BLaER1 treated with 17β-estradiol and CSF1 and Interleukin-3, amounts not matched to agents 10 nM and 100 nM (cell line): ENCODE measurements at regions not wholly inside any gene's neighbourhood (a gene's known extent, or its start where the extent isn't known, plus 50 kb on each side); places are given as distances from the start of the nearest gene placed in this dataset.
A peak's percentile ranks its signal among the peaks of the same experiment; 100 is the strongest.

ENCODE experiments used
- H3K27ac ChIP-seq, 11 experiments: shearing (Covaris generic); formaldehyde crosslinking; 2 replicates each; pipeline ENCODE4 v1.8.1; 2022
- H3K27me3 ChIP-seq, 11 experiments: shearing (Covaris generic); formaldehyde crosslinking; 2 replicates each; pipeline ENCODE4 v1.8.1; 2022
- H3K36me3 ChIP-seq, 11 experiments: shearing (Covaris generic); formaldehyde crosslinking; 2 replicates each; pipeline ENCODE4 v1.8.1; 2022
- H3K4me1 ChIP-seq, 10 experiments: shearing (Covaris generic); formaldehyde crosslinking; 2 replicates each; pipeline ENCODE4 v1.8.1; 2022
- H3K4me2 ChIP-seq, 11 experiments: shearing (Covaris generic); formaldehyde crosslinking; 2 replicates each; pipeline ENCODE4 v1.8.1; 2022
- H3K4me3 ChIP-seq, 10 experiments: shearing (Covaris generic); formaldehyde crosslinking; 2 replicates each; pipeline ENCODE4 v1.8.1; 2022
- H3K9ac ChIP-seq, 11 experiments: shearing (Covaris generic); formaldehyde crosslinking; 2 replicates each; pipeline ENCODE4 v1.8.1; 2022
- H3K9me3 ChIP-seq, 11 experiments: shearing (Covaris generic); formaldehyde crosslinking; replicated peaks in 1 of 11; 2 replicates each; pipeline ENCODE4 v1.8.1; 2022
- H4K20me1 ChIP-seq, 11 experiments: shearing (Covaris generic); formaldehyde crosslinking; 2 replicates each; pipeline ENCODE4 v1.8.1; 2022
- Cebpa-rat ChIP-seq, 11 experiments: shearing (Covaris generic); IDR thresholded peaks; 2 replicates each; pipeline ENCODE4 v1.8.1; 2022

DNA sequence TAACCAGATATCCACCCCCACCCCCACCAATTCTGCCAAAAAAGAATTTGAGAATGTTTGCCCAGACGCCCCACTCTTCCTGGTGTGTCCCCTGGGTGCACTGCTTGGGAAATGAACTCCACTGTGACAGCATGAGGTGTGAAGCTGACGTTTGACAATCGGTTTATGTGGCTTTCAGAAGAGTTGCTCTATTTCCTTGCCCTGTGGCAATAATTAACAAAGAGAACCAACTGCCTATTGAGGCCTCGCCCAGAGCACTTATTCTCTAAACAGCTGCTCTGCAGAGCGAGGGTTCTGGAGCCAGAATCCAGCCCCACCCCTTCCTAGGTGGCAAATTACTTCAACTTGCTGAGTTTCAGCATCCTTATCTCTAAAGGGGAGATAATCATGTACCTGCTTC lies 115.8 kb upstream of the SIX3 start:
- peaks cover 0 to 43% (median 36%) of the 10 kb centered on the region in 10 experiments; a peak in 17 of 20 replicates for H3K4me1 ChIP-seq
- H3K27me3 ChIP-seq, result no peaks in the 10 kb centered on the region
- peak overlapping the region in 10 of 11 experiments; percentile 4 to 83 (median 68); a peak in 17 of 22 replicates for H3K4me2 ChIP-seq
- H4K20me1 ChIP-seq, result no peaks in the 10 kb centered on the region
- H3K27ac ChIP-seq, result peak overlapping the region in 6 of 11 experiments; percentile 47 to 83 (median 76); a peak in 12 of 22 replicates
- H3K4me3 ChIP-seq, result no peak overlapping the region
- no peaks in the 10 kb centered on the region for H3K36me3 ChIP-seq
- TF ChIP-seq Cebpa-rat (IDR thresholded peaks at IDR 0.05), result peak in 6 of 11 experiments; percentile 10 to 93 (median 69); a peak in 8 of 22 replicates
- peaks cover 0 to 1% (median 0%) of the 10 kb centered on the region in 11 experiments; a peak in 1 of 22 replicates for H3K9me3 ChIP-seq
- H3K9ac ChIP-seq, result peak overlapping the region in 4 of 11 experiments; percentile 34 to 60 (median 50); a peak in 6 of 22 replicates

GRCh38 chr2:44826601-44827000 lies 114.9 kb upstream of the SIX3 start:
- peaks cover 0 to 44% (median 36%) of the 10 kb centered on the region in 10 experiments; a peak in 17 of 20 replicates for H3K4me1 ChIP-seq
- H3K4me2 ChIP-seq, result peak overlapping the region in 8 of 11 experiments; percentile 44 to 83 (median 69); a peak in 13 of 22 replicates

DNA sequence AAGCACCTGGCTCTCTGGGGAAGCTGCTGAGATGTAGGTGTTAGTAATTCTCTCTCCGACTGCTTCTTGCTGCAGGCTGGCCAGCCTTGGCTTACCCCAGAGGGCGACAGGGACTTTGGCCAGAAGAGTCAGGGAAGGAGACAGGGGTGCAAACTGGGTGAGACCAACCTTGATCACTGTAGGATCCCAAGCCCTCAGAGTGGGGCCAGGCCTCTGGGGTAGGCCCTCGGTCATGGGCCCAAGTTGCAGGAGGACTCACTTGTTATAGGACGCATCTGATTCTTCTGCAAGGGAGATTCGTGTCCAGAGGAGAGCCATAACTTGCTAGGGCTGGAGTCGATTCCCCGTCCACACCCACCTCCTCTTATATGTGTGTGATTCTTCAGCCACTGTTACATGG lies 111.7 kb upstream of the SIX3 start:
- no peak overlapping the region for H3K4me3 ChIP-seq
- H3K9me3 ChIP-seq, result peaks cover 15 to 34% (median 20%) of the 10 kb centered on the region in 11 experiments; a peak in 20 of 22 replicates
- no peaks in the 10 kb centered on the region for H3K27me3 ChIP-seq
- H3K9ac ChIP-seq, result no peak overlapping the region
- TF ChIP-seq Cebpa-rat (IDR thresholded peaks at IDR 0.05), result no peak
- H3K27ac ChIP-seq, result peak overlapping the region in 3 of 11 experiments; percentile 14 to 37 (median 26); a peak in 3 of 22 replicates
- no peaks in the 10 kb centered on the region for H3K36me3 ChIP-seq
- H4K20me1 ChIP-seq, result no peaks in the 10 kb centered on the region
- peaks cover 0 to 62% (median 51%) of the 10 kb centered on the region in 10 experiments; a peak in 17 of 20 replicates for H3K4me1 ChIP-seq
- H3K4me2 ChIP-seq, result peak overlapping the region in 9 of 11 experiments; percentile 20 to 58 (median 38); a peak in 16 of 22 replicates

More at GRCh38 chr2:44826601-44827000, 114.9 kb upstream of the SIX3 start:
- Histone ChIP-seq H3K4me3 (no peak overlapping the region), H3K9me3 (peaks cover 0 to 4% (median 0%) of the 10 kb centered on the region in 11 experiments; a peak in 3 of 22 replicates), H3K27me3 (no peaks in the 10 kb centered on the region), H3K27ac (peak overlapping the region in 6 of 11 experiments; percentile 47 to 83 (median 76); a peak in 12 of 22 replicates), H4K20me1 (no peaks in the 10 kb centered on the region), H3K36me3 (no peaks in the 10 kb centered on the region), H3K9ac (peak overlapping the region in 4 of 11 experiments; percentile 34 to 57 (median 50); a peak in 5 of 22 replicates)
- TF ChIP-seq Cebpa-rat (IDR thresholded peaks at IDR 0.05), result no peak

DNA sequence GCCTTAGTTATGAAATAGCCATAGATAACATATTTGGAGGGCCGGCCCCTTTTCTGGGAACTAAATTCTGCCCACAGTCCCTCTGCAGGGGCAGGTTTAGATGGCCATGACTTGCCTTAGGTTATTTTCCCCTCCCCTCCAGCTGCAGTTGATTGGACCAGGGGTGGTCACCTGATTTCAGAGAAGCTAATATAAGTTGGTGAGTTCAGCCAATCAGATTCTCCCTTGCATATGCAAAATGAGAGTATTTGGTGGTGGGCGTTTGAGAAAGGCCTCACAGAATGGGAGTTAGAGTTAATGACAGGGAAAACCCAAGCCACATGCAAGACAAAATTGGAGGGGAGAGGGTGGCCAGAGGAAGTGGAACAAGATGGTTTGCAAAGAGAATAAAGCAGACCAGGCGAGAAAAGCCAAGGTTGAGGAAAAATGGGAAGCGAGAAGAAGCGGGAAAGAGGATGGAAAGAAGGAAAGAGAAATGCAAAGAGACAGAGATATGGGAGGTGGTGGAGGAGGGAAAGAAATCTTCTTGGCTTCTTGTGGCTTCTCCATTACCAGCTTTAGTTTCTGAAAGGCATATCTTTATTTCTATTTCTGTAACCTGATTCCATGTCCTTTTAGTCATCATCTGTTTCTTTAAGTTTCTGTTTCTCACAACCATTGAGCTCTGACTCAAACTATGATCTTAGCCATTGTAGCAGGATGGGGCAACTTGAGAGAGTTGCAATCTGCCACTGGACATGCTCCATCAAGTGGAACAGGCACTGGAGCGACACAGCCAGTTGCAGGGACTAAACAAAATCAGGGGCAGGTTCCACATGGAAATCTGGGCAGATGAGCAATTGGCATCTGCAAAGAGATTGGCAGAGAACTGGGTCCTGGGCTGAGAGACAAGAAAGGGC lies 108.1 kb upstream of the SIX3 start:
- Histone ChIP-seq H4K20me1 (no peaks in the 10 kb centered on the region), H3K27ac (peak overlapping the region in 7 of 11 experiments; percentile 36 to 75 (median 67); a peak in 14 of 22 replicates), H3K27me3 (no peaks in the 10 kb centered on the region), H3K4me2 (peak overlapping the region in 10 of 11 experiments; percentile 9 to 63 (median 50); a peak in 18 of 22 replicates), H3K36me3 (no peaks in the 10 kb centered on the region), H3K4me3 (0 out of 20 replicates have a peak overlapping the region, but pooled peaks of 1 of the 10 experiments have one; percentile 12), H3K9me3 (peaks cover 15 to 34% (median 24%) of the 10 kb centered on the region in 11 experiments; a peak in 20 of 22 replicates), H3K9ac (peak overlapping the region in 3 of 11 experiments; percentile 7 to 47 (median 18); a peak in 4 of 22 replicates), H3K4me1 (peaks cover 0 to 42% (median 30%) of the 10 kb centered on the region in 10 experiments; a peak in 17 of 20 replicates)
- TF ChIP-seq Cebpa-rat (IDR thresholded peaks at IDR 0.05), result peak in 5 of 11 experiments; percentile 66 to 86 (median 72); a peak in 7 of 22 replicates

- H3K27ac ChIP-seq, result peak overlapping the region in 6 of 11 experiments; percentile 36 to 75 (median 66); a peak in 8 of 22 replicates
- H3K4me1 ChIP-seq, result peaks cover 0 to 39% (median 27%) of the 10 kb centered on the region in 10 experiments; a peak in 17 of 20 replicates
- peak overlapping the region in 2 of 11 experiments; percentile 55 to 60; a peak in 1 of 22 replicates for H3K4me2 ChIP-seq
- H3K4me3 ChIP-seq, result no peak overlapping the region
- H4K20me1 ChIP-seq, result no peaks in the 10 kb centered on the region
- H3K9ac ChIP-seq, result no peak overlapping the region
- no peaks in the 10 kb centered on the region for H3K36me3 ChIP-seq
- no peaks in the 10 kb centered on the region for H3K27me3 ChIP-seq
- no peak for TF ChIP-seq Cebpa-rat (IDR thresholded peaks at IDR 0.05)
- H3K9me3 ChIP-seq, result peaks cover 15 to 34% (median 24%) of the 10 kb centered on the region in 11 experiments; a peak in 20 of 22 replicates
Measured at GRCh38 chr2:44834656-44835055, 106.8 kb upstream of the SIX3 start.

- no peaks in the 10 kb centered on the region for H3K36me3 ChIP-seq
- no peaks in the 10 kb centered on the region for H4K20me1 ChIP-seq
- peaks cover 0 to 28% (median 16%) of the 10 kb centered on the region in 10 experiments; a peak in 16 of 20 replicates for H3K4me1 ChIP-seq
- no peak overlapping the region for H3K4me3 ChIP-seq
- H3K4me2 ChIP-seq, result no peak overlapping the region
- no peak for TF ChIP-seq Cebpa-rat (IDR thresholded peaks at IDR 0.05)
- peaks cover 15 to 34% (median 24%) of the 10 kb centered on the region in 11 experiments; a peak in 20 of 22 replicates for H3K9me3 ChIP-seq
- no peak overlapping the region for H3K27ac ChIP-seq
- no peaks in the 10 kb centered on the region for H3K27me3 ChIP-seq
- no peak overlapping the region for H3K9ac ChIP-seq
Measured at GRCh38 chr2:44836174-44836573, 105.3 kb upstream of the SIX3 start.

DNA sequence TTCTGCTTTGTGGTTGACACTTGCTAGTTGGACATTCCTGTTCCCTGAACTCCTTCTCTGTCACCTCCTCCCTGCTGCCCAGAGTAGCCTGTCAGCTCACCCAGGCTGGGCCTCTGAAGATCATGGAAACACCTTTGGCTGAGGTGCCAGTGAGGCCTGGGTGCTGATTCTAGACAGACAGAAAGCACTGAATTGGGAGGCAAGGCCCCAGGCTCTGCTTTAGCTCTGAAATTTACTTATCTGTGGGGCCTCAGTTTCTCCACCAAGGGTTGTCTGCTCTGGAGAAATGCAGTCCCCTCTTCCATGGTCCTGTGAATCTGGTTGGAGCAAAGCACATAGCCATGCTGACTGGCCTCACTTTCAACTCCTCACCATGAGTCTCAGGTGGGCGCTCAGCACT lies 104.6 kb upstream of the SIX3 start:
- H3K4me1 ChIP-seq, result peaks cover 0 to 26% (median 16%) of the 10 kb centered on the region in 10 experiments; a peak in 16 of 20 replicates
- no peak overlapping the region for H3K9ac ChIP-seq
- H3K27me3 ChIP-seq, result no peaks in the 10 kb centered on the region
- H3K4me2 ChIP-seq, result no peak overlapping the region
- peaks cover 15 to 31% (median 21%) of the 10 kb centered on the region in 11 experiments; a peak in 20 of 22 replicates for H3K9me3 ChIP-seq
- no peak for TF ChIP-seq Cebpa-rat (IDR thresholded peaks at IDR 0.05)
- no peaks in the 10 kb centered on the region for H3K36me3 ChIP-seq
- no peak overlapping the region for H3K4me3 ChIP-seq
- no peaks in the 10 kb centered on the region for H4K20me1 ChIP-seq
- H3K27ac ChIP-seq, result no peak overlapping the region

DNA sequence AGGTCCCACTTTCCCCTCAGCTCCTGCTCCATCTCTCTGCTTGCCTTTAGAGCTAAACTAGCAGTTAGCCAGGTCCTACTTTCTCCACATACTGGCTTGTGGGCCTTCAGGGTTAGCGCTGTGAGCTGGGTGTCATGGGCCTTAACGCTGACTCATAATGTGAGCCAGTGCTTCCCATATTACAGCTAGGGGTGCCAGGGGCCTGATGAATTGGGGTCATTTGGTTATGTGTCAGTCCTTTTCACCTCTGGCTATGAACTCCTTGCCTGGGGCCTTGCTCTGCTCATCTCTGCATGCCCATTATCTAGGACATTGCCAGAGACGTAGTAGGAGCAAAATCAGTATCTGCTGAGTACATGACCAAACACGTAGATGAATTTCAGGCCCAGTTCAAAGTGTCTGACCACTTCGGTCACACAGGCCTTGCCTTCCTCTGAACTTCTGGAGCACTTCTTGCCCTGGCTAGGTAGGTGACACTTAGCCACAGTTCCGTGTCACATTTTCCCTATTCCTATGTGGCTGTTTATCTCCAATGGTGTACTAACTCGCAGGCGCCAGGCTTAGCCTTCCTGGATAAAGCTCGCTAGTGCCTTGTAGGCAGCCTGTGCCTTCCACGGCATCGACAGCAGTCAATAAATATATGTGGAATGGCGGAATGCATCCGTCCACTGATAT lies 103.2 kb upstream of the SIX3 start:
- H3K27ac ChIP-seq, result no peak overlapping the region
- no peaks in the 10 kb centered on the region for H3K27me3 ChIP-seq
- peaks cover 3 to 20% (median 15%) of the 10 kb centered on the region in 11 experiments; a peak in 18 of 22 replicates for H3K9me3 ChIP-seq
- no peak overlapping the region for H3K9ac ChIP-seq
- no peak overlapping the region for H3K4me3 ChIP-seq
- no peak overlapping the region for H3K4me2 ChIP-seq
- no peaks in the 10 kb centered on the region for H4K20me1 ChIP-seq
- no peak for TF ChIP-seq Cebpa-rat (IDR thresholded peaks at IDR 0.05)
- peaks cover 0 to 13% (median 9%) of the 10 kb centered on the region in 10 experiments; a peak in 16 of 20 replicates for H3K4me1 ChIP-seq
- no peaks in the 10 kb centered on the region for H3K36me3 ChIP-seq
